Activated CD4-positive, alpha-beta memory T cell treated with anti-CD3 and anti-CD28 coated beads, Interleukin-2, amount 10 ng/mL, durations not matched to agents 7 days and 5 days (primary cell): ENCODE measurements at regions not wholly inside any gene's neighbourhood (a gene's known extent, or its start where the extent isn't known, plus 50 kb on each side); places are given as distances from the start of the nearest gene placed in this dataset.

ENCODE experiments used
- CTCF ChIA-PET: fragments of 350-600 bp; sonication (Branson Sonifier 250); formaldehyde crosslinking; loops from one replicate; lab custom pipeline; 2021; ENCODE audit warnings: antibody characterized with exemption, inconsistent platforms; lab: Charles Lee
- POLR2A ChIA-PET: fragments of 350-600 bp; sonication (Branson Sonifier 250); formaldehyde crosslinking; loops from one replicate; lab custom pipeline; 2021; ENCODE audit warnings: antibody characterized with exemption; lab: Charles Lee
- DNase-seq: peaks from one replicate; pipeline ENCODE4 v3.0.0-alpha.2; 2020
- H3K27ac Mint-ChIP-seq: one replicate; pipeline ENCODE4 v1.8.0; 2021; ENCODE audit warnings: mild to moderate bottlenecking, mixed read lengths
- H3K27me3 Mint-ChIP-seq: one replicate; pipeline ENCODE4 v1.8.0; 2021; ENCODE audit warnings: mixed read lengths
- H3K36me3 Mint-ChIP-seq: one replicate; pipeline ENCODE4 v1.8.0; 2021; ENCODE audit warnings: low read depth, mixed read lengths
- H3K4me1 Mint-ChIP-seq: one replicate; pipeline ENCODE4 v1.8.0; 2021; ENCODE audit warnings: mixed read lengths
- H3K4me3 Mint-ChIP-seq: one replicate; pipeline ENCODE4 v1.8.0; 2021; ENCODE audit warnings: mild to moderate bottlenecking, mixed read lengths
- H3K9me3 Mint-ChIP-seq: one replicate; pipeline ENCODE4 v1.8.0; 2021; ENCODE audit warnings: mixed read lengths

- H3K4me3 Mint-ChIP-seq, result no peak overlapping the region
- no peaks in the 10 kb centered on the region for H3K4me1 Mint-ChIP-seq
- no peaks in the 10 kb centered on the region for H3K9me3 Mint-ChIP-seq
- no peak overlapping the region for H3K27ac Mint-ChIP-seq
- POLR2A ChIA-PET, result no interaction called here
- H3K36me3 Mint-ChIP-seq, result no peaks in the 10 kb centered on the region
- DNase-seq, result no peak
- no peaks in the 10 kb centered on the region for H3K27me3 Mint-ChIP-seq
- CTCF ChIA-PET, result no interaction called here
Measured at GRCh38 chr15:87805117-87805820, 451.3 kb downstream of the NTRK3 start.

- ChIA-PET POLR2A (no interaction called here), CTCF (no interaction called here)
- H3K27ac Mint-ChIP-seq, result no peak overlapping the region
- H3K27me3 Mint-ChIP-seq, result no peaks in the 10 kb centered on the region
- no peak for DNase-seq
- H3K4me1 Mint-ChIP-seq, result no peaks in the 10 kb centered on the region
- H3K4me3 Mint-ChIP-seq, result no peak overlapping the region
- no peaks in the 10 kb centered on the region for H3K36me3 Mint-ChIP-seq
- no peaks in the 10 kb centered on the region for H3K9me3 Mint-ChIP-seq
Measured at GRCh38 chr15:87804451-87804850, 452.1 kb downstream of the NTRK3 start.

GRCh38 chr15:87799838-87800237 lies 456.7 kb downstream of the NTRK3 start:
- no peak overlapping the region for H3K4me3 Mint-ChIP-seq
- POLR2A ChIA-PET, result no interaction called here
- no peak for DNase-seq
- no peak overlapping the region for H3K27ac Mint-ChIP-seq
- no peaks in the 10 kb centered on the region for H3K27me3 Mint-ChIP-seq
- H3K9me3 Mint-ChIP-seq, result no peaks in the 10 kb centered on the region
- H3K36me3 Mint-ChIP-seq, result no peaks in the 10 kb centered on the region
- CTCF ChIA-PET, result no interaction called here
- no peaks in the 10 kb centered on the region for H3K4me1 Mint-ChIP-seq

- no peaks in the 10 kb centered on the region for H3K27me3 Mint-ChIP-seq
- DNase-seq, result no peak
- no peaks in the 10 kb centered on the region for H3K4me1 Mint-ChIP-seq
- no peaks in the 10 kb centered on the region for H3K9me3 Mint-ChIP-seq
- ChIA-PET CTCF (no interaction called here), POLR2A (no interaction called here)
- H3K27ac Mint-ChIP-seq, result no peak overlapping the region
- no peak overlapping the region for H3K4me3 Mint-ChIP-seq
- H3K36me3 Mint-ChIP-seq, result no peaks in the 10 kb centered on the region
Measured at GRCh38 chr15:87799428-87799827, 457.1 kb downstream of the NTRK3 start.

GRCh38 chr15:87793725-87794124 lies 462.8 kb downstream of the NTRK3 start:
- CTCF ChIA-PET, result no interaction called here
- H3K4me1 Mint-ChIP-seq, result no peaks in the 10 kb centered on the region
- H3K9me3 Mint-ChIP-seq, result no peaks in the 10 kb centered on the region
- POLR2A ChIA-PET, result no interaction called here
- DNase-seq, result no peak
- H3K36me3 Mint-ChIP-seq, result no peaks in the 10 kb centered on the region
- H3K27ac Mint-ChIP-seq, result no peak overlapping the region
- no peak overlapping the region for H3K4me3 Mint-ChIP-seq
- no peaks in the 10 kb centered on the region for H3K27me3 Mint-ChIP-seq

GRCh38 chr15:87792250-87793040 lies 464.1 kb downstream of the NTRK3 start:
- Mint-ChIP-seq H3K4me1 (no peaks in the 10 kb centered on the region), H3K36me3 (no peaks in the 10 kb centered on the region), H3K27me3 (no peaks in the 10 kb centered on the region), H3K9me3 (no peaks in the 10 kb centered on the region), H3K27ac (no peak overlapping the region), H3K4me3 (no peak overlapping the region)
- CTCF ChIA-PET, result no interaction called here
- POLR2A ChIA-PET, result no interaction called here
- DNase-seq, result no peak

GRCh38 chr15:87781959-87782625 lies 474.4 kb downstream of the NTRK3 start:
- H3K27ac Mint-ChIP-seq, result no peak overlapping the region
- POLR2A ChIA-PET, result no interaction called here
- H3K9me3 Mint-ChIP-seq, result no peaks in the 10 kb centered on the region

GRCh38 chr15:87779746-87780145 lies 476.8 kb downstream of the NTRK3 start:
- no peak overlapping the region for H3K4me3 Mint-ChIP-seq
- no peaks in the 10 kb centered on the region for H3K9me3 Mint-ChIP-seq
- ChIA-PET CTCF (no interaction called here), POLR2A (no interaction called here)
- H3K27me3 Mint-ChIP-seq, result no peaks in the 10 kb centered on the region
- H3K4me1 Mint-ChIP-seq, result no peaks in the 10 kb centered on the region
- H3K36me3 Mint-ChIP-seq, result no peaks in the 10 kb centered on the region
- no peak for DNase-seq
- H3K27ac Mint-ChIP-seq, result no peak overlapping the region

More at GRCh38 chr15:87781959-87782625, 474.4 kb downstream of the NTRK3 start:
- Mint-ChIP-seq H3K4me1 (no peaks in the 10 kb centered on the region), H3K36me3 (no peaks in the 10 kb centered on the region), H3K4me3 (no peak overlapping the region), H3K27me3 (no peaks in the 10 kb centered on the region)
- no peak for DNase-seq
- CTCF ChIA-PET, result no interaction called here

GRCh38 chr15:87778358-87778757 lies 478.2 kb downstream of the NTRK3 start:
- H3K36me3 Mint-ChIP-seq, result no peaks in the 10 kb centered on the region
- CTCF ChIA-PET, result interaction anchor here (0.6 kb wide), 1 partner anchor 364 kb away, joined by 3 read pairs; no protein-coding TSS in a partner anchor

GRCh38 chr15:87777054-87777561 lies 479.4 kb downstream of the NTRK3 start:
- Mint-ChIP-seq H3K4me3 (no peak overlapping the region), H3K27me3 (no peaks in the 10 kb centered on the region), H3K4me1 (no peaks in the 10 kb centered on the region), H3K9me3 (no peaks in the 10 kb centered on the region), H3K36me3 (no peaks in the 10 kb centered on the region), H3K27ac (no peak overlapping the region)
- POLR2A ChIA-PET, result no interaction called here
- DNase-seq, result no peak
- CTCF ChIA-PET, result no interaction called here

More at GRCh38 chr15:87778358-87778757, 478.2 kb downstream of the NTRK3 start:
- Mint-ChIP-seq H3K27ac (no peak overlapping the region), H3K9me3 (no peaks in the 10 kb centered on the region), H3K4me3 (no peak overlapping the region), H3K4me1 (no peaks in the 10 kb centered on the region), H3K27me3 (no peaks in the 10 kb centered on the region)
- no peak for DNase-seq
- POLR2A ChIA-PET, result no interaction called here

GRCh38 chr15:87767516-87767915 lies 489.0 kb downstream of the NTRK3 start:
- Mint-ChIP-seq H3K27me3 (peaks cover 2% of the 10 kb centered on the region), H3K27ac (no peak overlapping the region), H3K4me1 (no peaks in the 10 kb centered on the region), H3K9me3 (peaks cover 3% of the 10 kb centered on the region), H3K4me3 (no peak overlapping the region), H3K36me3 (no peaks in the 10 kb centered on the region)
- CTCF ChIA-PET, result no interaction called here
- no peak for DNase-seq
- POLR2A ChIA-PET, result no interaction called here

GRCh38 chr15:87764461-87765240 lies 491.9 kb downstream of the NTRK3 start:
- H3K27ac Mint-ChIP-seq, result no peak overlapping the region
- POLR2A ChIA-PET, result no interaction called here
- peaks cover 2% of the 10 kb centered on the region for H3K9me3 Mint-ChIP-seq
- no peak for DNase-seq
- no peaks in the 10 kb centered on the region for H3K27me3 Mint-ChIP-seq
- CTCF ChIA-PET, result no interaction called here
- peaks cover 7% of the 10 kb centered on the region for H3K4me1 Mint-ChIP-seq
- H3K36me3 Mint-ChIP-seq, result no peaks in the 10 kb centered on the region
- no peak overlapping the region for H3K4me3 Mint-ChIP-seq

GRCh38 chr15:87763837-87764236 lies 492.7 kb downstream of the NTRK3 start:
- CTCF ChIA-PET, result no interaction called here

More at GRCh38 chr15:87763837-87764236, 492.7 kb downstream of the NTRK3 start:
- Mint-ChIP-seq H3K27me3 (no peaks in the 10 kb centered on the region), H3K4me1 (peaks cover 7% of the 10 kb centered on the region), H3K27ac (no peak overlapping the region), H3K4me3 (no peak overlapping the region), H3K36me3 (no peaks in the 10 kb centered on the region), H3K9me3 (peaks cover 2% of the 10 kb centered on the region)
- POLR2A ChIA-PET, result no interaction called here
- no peak for DNase-seq
